Ascending aorta (tissue), 2 donors: ENCODE measurements at regions not wholly inside any gene's neighbourhood (a gene's known extent, or its start where the extent isn't known, plus 50 kb on each side); places are given as distances from the start of the nearest gene placed in this dataset.
"Not testable (repeated sequence)": the region's sequence is repeated elsewhere in the genome, so short reads cannot be mapped to it uniquely, and the experiment has no call there.

Experiments used
- DNase-seq, 2 donors: peaks; one replicate each; pipeline ENCODE4 v3.0.0-alpha.2; 2019; ENCODE audit warnings: low spot score in 2 of 2
- H3K27ac ChIP-seq, 2 donors: fragments of 200-600 bp; sonication (generic); one replicate each; pipeline ENCODE4 v1.5.1; 2016 to 2017; ENCODE audit warnings: mild to moderate bottlenecking in 1 of 2
- H3K27me3 ChIP-seq: fragments of 200-600 bp; sonication (generic); one replicate; pipeline ENCODE4 v1.5.1; 2017
- H3K36me3 ChIP-seq, 2 donors: fragments of 200-600 bp; sonication (generic); one replicate each; pipeline ENCODE4 v1.5.1; 2016
- H3K4me1 ChIP-seq, 2 donors: fragments of 200-600 bp; sonication (generic); one replicate each; pipeline ENCODE4 v1.5.1; 2016 to 2017; ENCODE audit warnings: mild to moderate bottlenecking in 1 of 2
- H3K4me3 ChIP-seq, 2 donors: fragments of 200-600 bp; sonication (generic); one replicate each; pipeline ENCODE4 v1.5.1; 2016 to 2017; ENCODE audit warnings: mild to moderate bottlenecking in 1 of 2
- H3K9me3 ChIP-seq, 2 donors: fragments of 200-600 bp; sonication (generic); one replicate each; pipeline ENCODE4 v1.5.1; 2016
- CTCF ChIP-seq, 3 experiments: fragments of 200-600 bp in 2 of 3; fragments of 450-650 bp in 1 of 3; sonication (generic) in 2 of 3; IDR thresholded peaks; one replicate each; pipeline ENCODE4 v1.5.1; 2016 to 2019; ENCODE audit warnings: antibody characterized with exemption in 3 of 3, mild to moderate bottlenecking in 1 of 3, moderate library complexity in 1 of 3
- intact Hi-C: fragments of 100-400 bp; cut with DNase I; formaldehyde crosslinking; loops from one replicate; pipeline ENCODE4 v1.15.1; 2023

DNA sequence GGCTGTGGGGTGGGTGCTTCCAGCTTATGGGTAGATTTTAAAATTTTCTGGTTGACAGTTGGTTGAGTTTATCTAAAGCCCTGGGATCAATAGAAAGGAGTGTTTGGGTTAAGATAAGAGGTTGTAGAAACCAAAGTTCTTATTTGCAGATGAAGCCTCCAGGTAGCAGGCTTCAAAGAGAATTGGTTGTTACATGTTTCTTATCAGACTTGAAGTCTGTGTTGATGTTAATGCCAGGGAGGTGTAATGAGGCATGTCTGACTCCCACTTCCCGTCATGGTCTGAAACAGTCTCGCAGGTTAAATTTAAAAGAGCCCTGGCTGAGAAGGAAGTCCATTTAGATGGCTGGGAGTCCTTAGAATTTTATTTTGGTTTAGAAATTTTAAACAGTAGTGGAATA lies 165.2 kb upstream of the TMEM72 start:
- Histone ChIP-seq H3K27me3 (no peaks in the 10 kb centered on the region), H3K36me3 (no peaks in the 10 kb centered on the region), H3K4me1 (no peaks in the 10 kb centered on the region), H3K4me3 (no peak overlapping the region), H3K9me3 (no peaks in the 10 kb centered on the region), H3K27ac (no peak overlapping the region)
- TF ChIP-seq CTCF (IDR thresholded peaks at IDR 0.05) = no peak
- intact Hi-C loops = no loop called here
- DNase-seq = no peak

DNA sequence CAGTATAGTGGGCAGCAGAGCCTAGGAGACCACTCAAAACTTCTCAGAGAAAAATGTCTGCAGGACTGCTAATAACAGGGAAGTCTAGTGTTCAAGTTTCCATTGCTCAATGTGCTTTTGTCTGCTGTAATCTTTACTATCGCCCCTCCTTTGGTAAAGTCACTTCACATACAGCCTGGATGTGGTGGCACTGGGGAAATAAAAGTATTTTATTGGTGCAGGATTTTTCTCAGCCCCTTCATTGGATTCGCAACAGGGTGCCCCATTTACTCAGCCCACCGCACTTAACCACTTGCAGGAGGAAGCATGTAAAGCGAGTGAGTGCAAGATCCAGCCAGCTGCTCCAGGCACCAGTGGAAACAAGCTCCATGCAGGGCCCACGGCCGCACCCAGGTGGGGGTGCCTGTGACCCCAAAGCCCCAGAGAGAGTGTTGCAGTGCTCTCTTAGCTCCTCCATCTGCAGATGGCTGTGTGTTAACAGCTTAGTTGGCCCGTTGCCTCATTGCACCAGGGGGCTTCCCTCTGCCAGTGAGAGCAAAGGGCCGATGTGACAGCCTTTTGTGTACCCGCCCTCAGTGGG lies 163.5 kb upstream of the TMEM72 start:
- DNase-seq = no peak
- intact Hi-C loops = no loop called here
- no peaks in the 10 kb centered on the region for H3K9me3 ChIP-seq
- no peaks in the 10 kb centered on the region for H3K36me3 ChIP-seq
- no peak for TF ChIP-seq CTCF (IDR thresholded peaks at IDR 0.05)
- no peaks in the 10 kb centered on the region for H3K4me1 ChIP-seq
- no peak overlapping the region for H3K27ac ChIP-seq
- H3K4me3 ChIP-seq = no peak overlapping the region
- no peaks in the 10 kb centered on the region for H3K27me3 ChIP-seq

GRCh38 chr10:44749151-44749550 lies 162.0 kb upstream of the TMEM72 start:
- H3K36me3 ChIP-seq = no peaks in the 10 kb centered on the region
- intact Hi-C loops = no loop called here
- peaks cover 0 to 7% of the 10 kb centered on the region in 2 donors for H3K4me1 ChIP-seq
- no peak for TF ChIP-seq CTCF (IDR thresholded peaks at IDR 0.05)
- no peak overlapping the region for H3K4me3 ChIP-seq
- no peaks in the 10 kb centered on the region for H3K9me3 ChIP-seq
- no peak overlapping the region for H3K27ac ChIP-seq
- no peak for DNase-seq
- H3K27me3 ChIP-seq = no peaks in the 10 kb centered on the region

GRCh38 chr10:44752451-44753441 lies 158.4 kb upstream of the TMEM72 start:
- Histone ChIP-seq H3K9me3 (no peaks in the 10 kb centered on the region), H3K36me3 (no peaks in the 10 kb centered on the region), H3K4me3 (no peak overlapping the region), H3K27ac (no peak overlapping the region), H3K4me1 (peaks cover 0 to 17% of the 10 kb centered on the region in 2 donors), H3K27me3 (no peaks in the 10 kb centered on the region)
- intact Hi-C loops = no loop called here
- DNase-seq = no peak
- TF ChIP-seq CTCF (IDR thresholded peaks at IDR 0.05) = no peak

GRCh38 chr10:44754355-44754754 lies 156.8 kb upstream of the TMEM72 start:
- DNase-seq, intact Hi-C loops, H3K9me3 ChIP-seq, H3K36me3 ChIP-seq, H3K27ac ChIP-seq, H3K27me3 ChIP-seq, H3K4me3 ChIP-seq: not testable (repeated sequence)
- peaks cover 0 to 17% of the 10 kb centered on the region in 2 donors for H3K4me1 ChIP-seq

- Histone ChIP-seq H3K4me3 (no peak overlapping the region), H3K36me3 (no peaks in the 10 kb centered on the region), H3K27me3 (no peaks in the 10 kb centered on the region), H3K4me1 (peaks cover 0 to 17% of the 10 kb centered on the region in 2 donors), H3K9me3 (no peaks in the 10 kb centered on the region), H3K27ac (peak overlapping the region in 1 of 2 donors; percentile 17)
- TF ChIP-seq CTCF (IDR thresholded peaks at IDR 0.05) = no peak
- DNase-seq = no peak
- intact Hi-C loops = no loop called here
Observed at GRCh38 chr10:44755481-44755880, 155.7 kb upstream of the TMEM72 start.
